Stomach (tissue), 8 donors: ENCODE measurements at regions not wholly inside any gene's neighbourhood (a gene's known extent, or its start where the extent isn't known, plus 50 kb on each side); places are given as distances from the start of the nearest gene placed in this dataset.

ENCODE experiments used
- DNase-seq, 2 donors: peaks; one replicate each; pipeline versions ENCODE4 v3.0.0 to v3.0.0-alpha.2; 2013 to 2019
- H3K27ac ChIP-seq, 5 donors: fragments of 200-600 bp in 4 of 5; sonication (generic) in 4 of 5; one replicate each; pipeline ENCODE4 v1.5.1; 2013 to 2019; ENCODE audit warnings: mild to moderate bottlenecking in 1 of 5, moderate library complexity in 1 of 5
- H3K27me3 ChIP-seq, 3 donors: fragments of 200-600 bp; sonication (generic); one replicate each; pipeline ENCODE4 v1.5.1; 2017 to 2019; ENCODE audit warnings: mixed run types in 1 of 3
- H3K36me3 ChIP-seq, 4 donors: fragments of 200-600 bp; sonication (generic); 1 replicate in 3 of 4; 2 replicates in 1 of 4; pipeline ENCODE4 v1.5.1; 2016 to 2019
- H3K4me1 ChIP-seq, 4 donors: fragments of 200-600 bp; sonication (generic); one replicate each; pipeline ENCODE4 v1.5.1; 2016 to 2019
- H3K4me3 ChIP-seq, 4 donors: fragments of 200-600 bp; sonication (generic) in 3 of 4; one replicate each; pipeline ENCODE4 v1.5.1; 2016 to 2019; ENCODE audit warnings: mild to moderate bottlenecking in 1 of 4
- H3K9me3 ChIP-seq, 4 donors: fragments of 200-600 bp; sonication (generic); one replicate each; pipeline ENCODE4 v1.5.1; 2016 to 2019
- CTCF ChIP-seq, 7 experiments: fragments of 450-650 bp in 4 of 7; fragments of 200-600 bp in 3 of 7; sonication (generic) in 3 of 7; IDR thresholded peaks; one replicate each; pipeline ENCODE4 v1.5.1; 2016 to 2019; ENCODE audit warnings: antibody characterized with exemption in 7 of 7, control low read depth in 2 of 7, mild to moderate bottlenecking in 1 of 7
- EP300 ChIP-seq: sonication (generic); formaldehyde crosslinking; IDR thresholded peaks from one replicate; pipeline ENCODE4 v1.6.1; 2017; ENCODE audit warnings: antibody characterized with exemption
- POLR2A ChIP-seq, 4 donors: fragments of 450-650 bp; IDR thresholded peaks; one replicate each; pipeline ENCODE4 v1.6.1; 2016; ENCODE audit warnings: antibody characterized with exemption in 4 of 4, control low read depth in 2 of 4, mild to moderate bottlenecking in 1 of 4, moderate library complexity in 1 of 4
- POLR2AphosphoS5 ChIP-seq, 3 donors: sonication (generic); formaldehyde crosslinking; IDR thresholded peaks; one replicate each; pipeline ENCODE4 v1.6.1; 2016; ENCODE audit warnings: antibody characterized with exemption in 3 of 3
- WGBS, 5 donors: extraction: QIAGEN DNeasy Blood & Tissue Kit in 3 of 5; methylation state at CpG; one replicate each; pipeline versions ENCODE4 v1.1.5 to v1.1.7; 2013 to 2018; 5-methylcytosine and 5-hydroxymethylcytosine counted together
- intact Hi-C: fragments of 100-400 bp; cut with DNase I; formaldehyde crosslinking; loops from one replicate; pipeline ENCODE4 v1.15.1; 2023; ENCODE audit warnings: low total_unique reads
- donor health status: healthy with polysubstance abuse.
- donor health status: Bipolar disorder and iron deficiency.
- donor health status: healthy.

- no peak for DNase-seq
- Histone ChIP-seq H3K27me3 (no peaks in the 10 kb centered on the region), H3K36me3 (no peaks in the 10 kb centered on the region), H3K9me3 (no peaks in the 10 kb centered on the region), H3K27ac (no peak overlapping the region), H3K4me1 (peaks cover 0 to 4% (median 0%) of the 10 kb centered on the region in 4 donors), H3K4me3 (no peak overlapping the region)
- intact Hi-C loops = no loop called here
- 51 to 56% (median 53%) methylated on average over 11 of the region's 11 CpGs for WGBS, 5 donors
- TF ChIP-seq CTCF (IDR thresholded peaks at IDR 0.05) (no peak), POLR2A (IDR thresholded peaks at IDR 0.05) (no peak), EP300 (no peak), POLR2AphosphoS5 (IDR thresholded peaks at IDR 0.05) (no peak)
These were observed 189.5 kb downstream of the TTC8 start for GRCh38 chr14:89013698-89014568.

GRCh38 chr14:89014569-89014850 is 190.1 kb downstream of the TTC8 start:
- no peaks in the 10 kb centered on the region for H3K27me3 ChIP-seq
- TF ChIP-seq POLR2AphosphoS5 (IDR thresholded peaks at IDR 0.05) (no peak), POLR2A (IDR thresholded peaks at IDR 0.05) (no peak), CTCF (IDR thresholded peaks at IDR 0.05) (no peak), EP300 (no peak)
- H3K9me3 ChIP-seq = no peaks in the 10 kb centered on the region
- no peak overlapping the region for H3K4me3 ChIP-seq
- no peaks in the 10 kb centered on the region for H3K36me3 ChIP-seq
- WGBS, 5 donors = 52 to 67% (median 63%) methylated on average over 2 of the region's 2 CpGs
- intact Hi-C loops = no loop called here
- H3K27ac ChIP-seq = no peak overlapping the region
- peaks cover 0 to 4% (median 0%) of the 10 kb centered on the region in 4 donors for H3K4me1 ChIP-seq
- no peak for DNase-seq

GRCh38 chr14:89015016-89015415 is 190.6 kb downstream of the TTC8 start:
- no peaks in the 10 kb centered on the region for H3K27me3 ChIP-seq
- peaks cover 0 to 4% (median 0%) of the 10 kb centered on the region in 4 donors for H3K4me1 ChIP-seq
- TF ChIP-seq POLR2A (IDR thresholded peaks at IDR 0.05) (no peak), POLR2AphosphoS5 (IDR thresholded peaks at IDR 0.05) (no peak), CTCF (IDR thresholded peaks at IDR 0.05) (no peak), EP300 (no peak)
- no peak overlapping the region for H3K4me3 ChIP-seq
- H3K27ac ChIP-seq = no peak overlapping the region
- DNase-seq = no peak
- no peaks in the 10 kb centered on the region for H3K9me3 ChIP-seq
- no peaks in the 10 kb centered on the region for H3K36me3 ChIP-seq
- intact Hi-C loops = no loop called here
- WGBS, 5 donors = 94 to 100% (median 96%) methylated on average over 1 of the region's 1 CpG

GRCh38 chr14:89017417-89017816 is 193.0 kb downstream of the TTC8 start:
- H3K27me3 ChIP-seq = peaks cover 0 to 8% (median 0%) of the 10 kb centered on the region in 3 donors
- WGBS, 5 donors = 70 to 95% (median 92%) methylated on average over 4 of the region's 4 CpGs
- TF ChIP-seq POLR2AphosphoS5 (IDR thresholded peaks at IDR 0.05) (no peak), POLR2A (IDR thresholded peaks at IDR 0.05) (no peak), EP300 (no peak), CTCF (IDR thresholded peaks at IDR 0.05) (no peak)

More at GRCh38 chr14:89017417-89017816, 193.0 kb downstream of the TTC8 start:
- no peaks in the 10 kb centered on the region for H3K9me3 ChIP-seq
- peaks cover 0 to 4% (median 0%) of the 10 kb centered on the region in 4 donors for H3K4me1 ChIP-seq
- H3K36me3 ChIP-seq = no peaks in the 10 kb centered on the region
- no peak for DNase-seq
- intact Hi-C loops = no loop called here
- H3K4me3 ChIP-seq = no peak overlapping the region
- H3K27ac ChIP-seq = no peak overlapping the region
